ENCODE measurements at regions not wholly inside any gene's neighbourhood (a gene's known extent, or its start where the extent isn't known, plus 50 kb on each side); places are given as distances from the start of the nearest gene placed in this dataset.

DNA sequence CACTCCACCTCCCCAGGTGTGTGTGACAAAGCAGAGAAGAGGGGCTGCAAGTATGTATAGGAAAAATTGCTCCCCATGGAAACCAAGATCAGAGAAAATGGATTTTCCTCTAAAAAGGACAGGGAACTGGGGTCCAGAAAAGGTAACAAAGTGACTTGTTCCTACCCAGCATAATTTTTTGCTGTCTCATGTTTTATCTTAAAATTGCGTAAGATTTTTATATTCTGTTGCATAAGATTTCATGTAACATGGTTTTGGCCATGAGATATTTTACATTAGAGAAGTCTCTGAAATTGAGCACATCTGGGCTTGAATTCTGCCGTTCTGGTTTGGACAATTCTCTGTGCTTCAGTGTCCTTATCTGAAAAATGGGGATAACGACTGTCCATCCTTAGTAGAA is 335.7 kb upstream of the RORA start:
- DNase-seq: no peak
- no peaks in the 10 kb centered on the region for H3K36me3 ChIP-seq
- intact Hi-C loops (cut with DNase I): no loop called here
- H3K9me3 ChIP-seq: no peaks in the 10 kb centered on the region
- no peaks in the 10 kb centered on the region for H3K4me1 ChIP-seq
- H3K4me3 ChIP-seq (replicated peaks in 1 of 3): no peak overlapping the region
- TF ChIP-seq, protein P1, sequence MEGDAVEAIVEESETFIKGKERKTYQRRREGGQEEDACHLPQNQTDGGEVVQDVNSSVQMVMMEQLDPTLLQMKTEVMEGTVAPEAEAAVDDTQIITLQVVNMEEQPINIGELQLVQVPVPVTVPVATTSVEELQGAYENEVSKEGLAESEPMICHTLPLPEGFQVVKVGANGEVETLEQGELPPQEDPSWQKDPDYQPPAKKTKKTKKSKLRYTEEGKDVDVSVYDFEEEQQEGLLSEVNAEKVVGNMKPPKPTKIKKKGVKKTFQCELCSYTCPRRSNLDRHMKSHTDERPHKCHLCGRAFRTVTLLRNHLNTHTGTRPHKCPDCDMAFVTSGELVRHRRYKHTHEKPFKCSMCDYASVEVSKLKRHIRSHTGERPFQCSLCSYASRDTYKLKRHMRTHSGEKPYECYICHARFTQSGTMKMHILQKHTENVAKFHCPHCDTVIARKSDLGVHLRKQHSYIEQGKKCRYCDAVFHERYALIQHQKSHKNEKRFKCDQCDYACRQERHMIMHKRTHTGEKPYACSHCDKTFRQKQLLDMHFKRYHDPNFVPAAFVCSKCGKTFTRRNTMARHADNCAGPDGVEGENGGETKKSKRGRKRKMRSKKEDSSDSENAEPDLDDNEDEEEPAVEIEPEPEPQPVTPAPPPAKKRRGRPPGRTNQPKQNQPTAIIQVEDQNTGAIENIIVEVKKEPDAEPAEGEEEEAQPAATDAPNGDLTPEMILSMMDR (IDR thresholded peaks at IDR 0.05): no peak
- no peak for TF ChIP-seq POLR2A (IDR thresholded peaks at IDR 0.05)
- H3K27ac ChIP-seq: no peak overlapping the region
- 89 to 91% methylated on average over 3 of the region's 3 CpGs for WGBS, 2 donors
- H3K27me3 ChIP-seq: no peaks in the 10 kb centered on the region

DNA sequence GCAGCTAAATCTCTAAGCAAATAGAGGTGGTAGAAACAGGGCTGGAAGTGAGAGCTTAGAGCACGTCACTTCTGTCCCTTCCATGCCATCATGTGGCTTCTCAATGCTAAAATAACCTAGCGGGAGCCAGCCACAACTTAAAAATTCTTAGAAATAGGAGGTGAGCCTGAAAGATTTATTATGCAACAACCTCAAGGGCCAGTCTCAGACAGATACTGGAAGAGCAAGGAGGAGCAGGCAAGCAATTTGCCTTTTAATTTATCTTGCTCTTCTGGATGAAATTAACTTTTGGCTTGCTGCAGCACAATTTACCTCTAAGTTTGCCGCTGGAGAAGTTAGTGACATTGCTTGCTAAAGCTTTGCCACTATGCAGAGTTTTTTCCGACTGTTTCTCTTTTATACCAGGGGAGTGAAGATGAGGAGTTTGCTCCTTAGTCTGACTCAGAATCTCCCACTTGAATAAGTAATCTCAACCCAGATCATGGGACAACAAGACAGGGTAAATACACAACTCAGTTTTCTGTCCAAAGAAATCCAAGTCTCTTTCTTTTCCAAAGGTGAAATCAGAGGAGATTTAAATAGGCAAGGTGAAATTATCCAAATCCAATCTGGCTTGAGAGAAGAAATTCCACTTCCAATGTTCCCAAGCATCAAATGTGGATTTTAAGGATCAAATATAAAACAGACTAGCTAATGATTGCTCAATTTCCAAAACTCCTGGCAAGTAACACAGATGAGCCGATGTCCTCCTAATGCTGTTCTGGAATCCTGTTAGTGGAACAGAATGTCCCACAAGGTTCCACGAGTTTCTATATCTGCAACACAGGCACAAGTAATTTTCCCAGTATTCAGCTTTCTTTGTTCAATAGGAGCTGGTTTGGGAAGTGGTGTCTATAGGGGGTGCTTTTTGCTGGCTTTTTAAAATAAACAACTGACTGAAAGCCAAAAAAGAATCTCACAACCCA is 329.4 kb upstream of the RORA start:
- no peak overlapping the region for H3K27ac ChIP-seq
- no peak for DNase-seq

DNA sequence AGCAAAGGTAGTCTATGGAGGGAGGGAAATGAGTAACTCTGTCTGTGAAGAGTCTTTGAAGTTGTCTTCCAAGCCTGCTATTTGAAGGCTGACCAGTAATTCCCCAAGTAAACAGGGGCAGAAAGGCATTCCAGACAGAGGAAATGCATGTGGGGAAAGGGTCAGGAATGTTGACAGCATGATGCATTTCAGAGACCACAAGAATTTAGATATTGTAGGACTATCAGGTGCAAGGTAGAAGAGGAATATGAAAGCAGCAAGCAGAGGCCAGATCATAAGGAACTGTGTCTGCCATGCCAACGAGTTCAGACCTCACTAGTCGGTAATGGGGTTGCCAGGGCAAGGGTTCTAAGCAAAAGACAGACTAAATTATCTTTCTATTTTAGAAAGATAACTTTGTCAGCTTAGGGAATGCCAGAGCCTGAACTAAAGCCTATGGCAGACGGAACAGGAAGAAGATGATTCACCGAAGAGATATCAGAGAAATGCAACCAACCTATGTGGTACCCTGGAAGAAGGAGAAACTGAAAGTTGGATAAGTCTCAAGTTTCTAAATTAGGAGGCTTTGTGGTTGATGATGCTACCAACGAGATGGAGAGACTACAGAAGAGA is 327.0 kb upstream of the RORA start:
- Histone ChIP-seq H3K27me3 (no peaks in the 10 kb centered on the region), H3K27ac (no peak overlapping the region), H3K4me1 (no peaks in the 10 kb centered on the region), H3K36me3 (no peaks in the 10 kb centered on the region), H3K9me3 (no peaks in the 10 kb centered on the region), H3K4me3 (replicated peaks in 1 of 3) (no peak overlapping the region)
- intact Hi-C loops (cut with DNase I): no loop called here
- TF ChIP-seq, protein P1 (IDR thresholded peaks at IDR 0.05): no peak
- TF ChIP-seq POLR2A (IDR thresholded peaks at IDR 0.05): no peak
- 67 to 74% methylated on average over 5 of the region's 5 CpGs for WGBS, 2 donors
- no peak for DNase-seq

More for the DNA sequence above, 329.4 kb upstream of the RORA start:
- TF ChIP-seq, protein P1 (IDR thresholded peaks at IDR 0.05): no peak
- no peak for TF ChIP-seq POLR2A (IDR thresholded peaks at IDR 0.05)
- Histone ChIP-seq H3K36me3 (no peaks in the 10 kb centered on the region), H3K4me1 (no peaks in the 10 kb centered on the region), H3K4me3 (replicated peaks in 1 of 3) (no peak overlapping the region), H3K27me3 (no peaks in the 10 kb centered on the region), H3K9me3 (no peaks in the 10 kb centered on the region)
- intact Hi-C loops (cut with DNase I): no loop called here
- WGBS, 2 donors: 67 to 77% methylated on average over 6 of the region's 6 CpGs

DNA sequence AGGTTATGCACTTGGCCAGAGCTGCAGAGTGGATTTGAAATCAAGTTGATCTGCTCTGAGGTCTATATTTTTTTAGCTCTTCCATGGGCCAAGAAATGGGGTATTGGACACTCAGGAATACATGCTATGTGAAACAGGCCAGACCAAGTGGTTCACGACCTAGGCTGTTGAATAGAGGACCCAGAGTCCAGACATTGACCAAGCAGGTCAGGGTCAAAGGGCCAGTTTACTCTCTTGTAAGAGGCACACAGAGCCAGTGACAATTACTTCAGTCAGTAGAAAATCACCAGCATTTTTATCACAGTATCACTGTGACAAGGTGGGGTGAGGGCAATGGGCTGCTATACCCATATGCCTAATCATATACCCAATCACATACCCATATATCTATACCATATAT is 320.6 kb upstream of the RORA start:
- WGBS, 2 donors: 58 to 83% methylated on average over 1 of the region's 1 CpG
- H3K4me1 ChIP-seq: no peaks in the 10 kb centered on the region
- no peak overlapping the region for H3K4me3 ChIP-seq (replicated peaks in 1 of 3)
- no peak for DNase-seq
- H3K27ac ChIP-seq: no peak overlapping the region
- H3K36me3 ChIP-seq: no peaks in the 10 kb centered on the region
- no peaks in the 10 kb centered on the region for H3K27me3 ChIP-seq
- intact Hi-C loops (cut with DNase I): no loop called here
- no peaks in the 10 kb centered on the region for H3K9me3 ChIP-seq
- TF ChIP-seq POLR2A (IDR thresholded peaks at IDR 0.05): no peak
- TF ChIP-seq, protein P1 (IDR thresholded peaks at IDR 0.05): no peak

DNA sequence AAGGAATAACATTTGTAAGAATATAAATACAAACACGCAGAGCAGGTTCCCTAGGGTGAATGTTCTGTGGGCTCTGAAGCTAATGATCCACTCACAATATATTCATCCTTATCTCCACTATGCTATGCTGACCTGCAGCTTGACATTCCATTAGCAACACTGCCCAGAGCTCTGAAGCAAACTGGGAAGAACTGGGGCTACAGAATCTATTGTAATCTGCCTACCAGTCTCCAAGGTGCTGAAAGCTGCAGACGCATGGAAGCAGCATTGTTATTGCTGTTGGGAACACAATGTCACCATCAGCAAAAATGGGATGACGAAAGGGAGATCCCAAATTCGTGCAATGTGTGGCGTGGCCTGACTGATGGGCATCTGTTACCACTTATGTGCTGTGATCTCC is 316.7 kb upstream of the RORA start:
- no peaks in the 10 kb centered on the region for H3K9me3 ChIP-seq
- 75 to 81% methylated on average over 5 of the region's 5 CpGs for WGBS, 2 donors
- H3K27ac ChIP-seq: no peak overlapping the region
- intact Hi-C loops (cut with DNase I): no loop called here
- H3K4me3 ChIP-seq (replicated peaks in 1 of 3): no peak overlapping the region
- no peak for TF ChIP-seq POLR2A (IDR thresholded peaks at IDR 0.05)
- TF ChIP-seq, protein P1 (IDR thresholded peaks at IDR 0.05): no peak
- DNase-seq: no peak
- H3K4me1 ChIP-seq: no peaks in the 10 kb centered on the region
- H3K36me3 ChIP-seq: no peaks in the 10 kb centered on the region
- no peaks in the 10 kb centered on the region for H3K27me3 ChIP-seq
